ENCODE measurements at regions not wholly inside any gene's neighbourhood (a gene's known extent, or its start where the extent isn't known, plus 50 kb on each side); places are given as distances from the start of the nearest gene placed in this dataset.

- no peak for DNase-seq (ENCODE audit: low read depth in 4 of 4, low spot score in 2 of 4)
These were observed 59.4 kb upstream of the XYLT1 start for GRCh38 chr16:17529982-17530760.

- DNase-seq (ENCODE audit: low read depth in 4 of 4, low spot score in 2 of 4): no peak
These were observed 56.5 kb upstream of the XYLT1 start for GRCh38 chr16:17526956-17527937.

DNA sequence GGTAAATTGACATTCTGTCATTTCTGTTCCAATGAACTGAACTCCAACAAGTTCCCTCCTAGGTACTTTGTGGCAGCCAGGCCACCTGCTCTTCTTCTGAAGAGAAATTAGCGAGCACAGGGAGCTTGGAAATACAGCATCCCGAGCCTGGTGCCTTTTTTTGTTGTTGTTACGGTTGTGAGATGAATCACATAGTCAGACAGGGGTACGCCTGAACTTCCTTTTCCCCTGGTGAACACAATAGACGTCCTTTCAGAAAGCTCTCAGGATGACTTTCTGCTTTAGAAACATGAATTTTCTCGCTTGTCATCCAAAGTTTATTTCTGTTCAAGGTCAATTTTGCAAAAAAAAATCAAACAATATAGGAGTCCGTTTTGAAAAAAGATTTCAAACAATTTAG is 53.9 kb upstream of the XYLT1 start:
- no peak for DNase-seq (ENCODE audit: low read depth in 4 of 4, low spot score in 2 of 4)

DNA sequence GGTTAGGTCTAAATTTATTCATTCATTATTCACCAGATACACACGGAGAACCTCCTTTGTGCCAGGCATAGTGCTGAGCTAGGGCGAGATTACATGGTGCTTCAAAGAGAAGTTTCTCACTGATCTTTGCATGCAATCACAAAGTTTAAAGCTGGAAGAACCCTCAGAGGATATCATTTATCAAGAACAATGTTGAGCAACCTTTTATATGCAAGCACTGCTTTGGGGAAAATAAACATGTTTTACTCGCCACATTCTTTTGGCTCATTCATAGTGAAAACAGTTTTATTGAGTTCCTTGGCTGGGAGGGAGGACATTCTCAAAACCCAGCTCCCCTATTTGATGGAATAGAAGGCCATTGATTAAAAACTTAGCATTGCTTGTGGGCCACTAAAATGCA is 49.8 kb upstream of the XYLT1 start:
- no peak for DNase-seq (ENCODE audit: low read depth in 4 of 4, low spot score in 2 of 4)
